ENCODE measurements at regions not wholly inside any gene's neighbourhood (a gene's known extent, or its start where the extent isn't known, plus 50 kb on each side); places are given as distances from the start of the nearest gene placed in this dataset.

GRCh38 chr3:72233571-72233970 is 448.6 kb upstream of the PROK2 start:
- Histone ChIP-seq H2BK15ac (ENCODE audit: low read length) (no peak overlapping the region), H2AK5ac (ENCODE audit: low read depth, low read length) (no peak overlapping the region), H3K9me3 (ENCODE audit: insufficient read depth in 2 of 2, low read depth in 1 of 2, low read length in 1 of 2) (no peaks in the 10 kb centered on the region), H3K23me2 (ENCODE audit: low read depth, low read length) (peaks cover 3% of the 10 kb centered on the region; the same call in 1 of the 2 replicates), H2BK20ac (ENCODE audit: low read length) (no peak overlapping the region), H2AFZ (ENCODE audit: low read length) (no peak overlapping the region), H3K27me3 (replicated peaks in 1 of 4; ENCODE audit: control insufficient read depth in 3 of 4, extremely low read depth in 1 of 4, insufficient read depth in 3 of 4, low read length in 3 of 4) (no peaks in the 10 kb centered on the region), H3K4ac (replicated peaks; ENCODE audit: insufficient read length, low read depth, low read length) (no peak overlapping the region), H3K27ac (ENCODE audit: low read depth, low read length) (no peak overlapping the region), H3K79me2 (ENCODE audit: control insufficient read depth in 1 of 2, insufficient read depth in 2 of 2, low read length in 2 of 2) (no peaks in the 10 kb centered on the region), H2BK5ac (ENCODE audit: low read depth, low read length) (no peak overlapping the region), H3K4me3 (ENCODE audit: extremely low read depth in 1 of 4, insufficient read depth in 2 of 4, low read depth in 3 of 4, low read length in 4 of 4) (no peak overlapping the region), H3K14ac (ENCODE audit: insufficient read length) (no peak overlapping the region), H3K9ac (replicated peaks in 1 of 4; ENCODE audit: extremely low read depth in 1 of 4, low read depth in 3 of 4, low read length in 3 of 4) (no peak overlapping the region), H3K23ac (ENCODE audit: insufficient read length) (no peak overlapping the region), H3K79me1 (ENCODE audit: low read depth, low read length) (no peaks in the 10 kb centered on the region), H4K8ac (ENCODE audit: extremely low read depth, insufficient read depth, low read length) (no peak overlapping the region), H2BK12ac (ENCODE audit: low read depth, low read length) (no peak overlapping the region), H3K4me2 (ENCODE audit: insufficient read depth in 1 of 2, low read depth in 2 of 2, low read length in 2 of 2) (no peak overlapping the region), H3K36me3 (ENCODE audit: control insufficient read depth in 2 of 4, insufficient read depth in 4 of 4, low read length in 3 of 4) (no peaks in the 10 kb centered on the region), H3K56ac (replicated peaks; ENCODE audit: insufficient read length, low read depth, low read length) (no peak overlapping the region), H2BK120ac (replicated peaks; ENCODE audit: low read depth, low read length) (no peak overlapping the region), H4K20me1 (replicated peaks in 1 of 2; ENCODE audit: control insufficient read depth in 1 of 2, insufficient read depth in 2 of 2, low read length in 2 of 2) (no peaks in the 10 kb centered on the region), H3K18ac (ENCODE audit: extremely low read depth, low read length) (no peak overlapping the region), H4K91ac (replicated peaks; ENCODE audit: insufficient read length, low read length) (peak overlapping the region; percentile 34), H4K5ac (ENCODE audit: insufficient read length, low read depth, low read length) (no peak overlapping the region), H3K4me1 (replicated peaks in 1 of 4; ENCODE audit: control insufficient read depth in 3 of 4, insufficient read depth in 4 of 4, low read length in 3 of 4) (no peaks in the 10 kb centered on the region)
- DNase-seq (ENCODE audit: low read depth in 1 of 2, low spot score in 2 of 2) (no peak), FAIRE-seq (no peak)
- ChIA-PET POLR2A (ENCODE audit: partially characterized antibody) (no interaction called here), CTCF (ENCODE audit: partially characterized antibody) (interaction anchor here (1.1 to 2.6 kb wide), 3 partner anchors 15 to 53 kb away, joined by 3 to 9 read pairs (median 5); no protein-coding TSS in a partner anchor)
- 68% methylated on average over 2 of the region's 2 CpGs; no CpG with 5 or more reads in 1 of the 2 experiments for WGBS, 2 experiments (ENCODE audit: extremely low coverage in 1 of 2, insufficient coverage in 1 of 2, insufficient read length in 1 of 2, insufficient replicate concordance in 2 of 2, low coverage in 1 of 2, low lambda C conversion rate in 2 of 2, missing lambda C conversion rate in 1 of 2)
- TF ChIP-seq NRF1 (IDR thresholded peaks at IDR 0.05; ENCODE audit: low read depth, low read length): no peak
- no peak for TF ChIP-seq KDM5A (IDR thresholded peaks at IDR 0.05; ENCODE audit: low read length)
- no peak for TF ChIP-seq TCF12 (IDR thresholded peaks at IDR 0.05; ENCODE audit: low read depth, low read length)
- TF ChIP-seq CTBP2 (IDR thresholded peaks at IDR 0.05; ENCODE audit: borderline replicate concordance, insufficient read depth, insufficient read length, low read length): no peak
- no peak for TF ChIP-seq NANOG (IDR thresholded peaks at IDR 0.05; ENCODE audit: insufficient read depth, low read depth, low read length, poor library complexity, severe bottlenecking)
- no peak for TF ChIP-seq SRF (IDR thresholded peaks at IDR 0.05; ENCODE audit: low read depth, low read length)

Data from H1 (cell line).